SK-MEL-5 (cell line): ENCODE measurements at regions not wholly inside any gene's neighbourhood (a gene's known extent, or its start where the extent isn't known, plus 50 kb on each side); places are given as distances from the start of the nearest gene placed in this dataset.

ENCODE experiments used
- DNase-seq: peaks from one replicate; pipeline ENCODE4 v3.0.0-alpha.2; 2016; ENCODE audit warnings: low read depth, low spot score
- in situ Hi-C: cut with HindIII; loops from 2 replicates; pipeline ENCODE4 v1.10.0; 2016; ENCODE audit warnings: low sequenced_read_pairs, high pct_unique_total_duplicates, low pct_unique_long_range_greater_than_20kb

DNA sequence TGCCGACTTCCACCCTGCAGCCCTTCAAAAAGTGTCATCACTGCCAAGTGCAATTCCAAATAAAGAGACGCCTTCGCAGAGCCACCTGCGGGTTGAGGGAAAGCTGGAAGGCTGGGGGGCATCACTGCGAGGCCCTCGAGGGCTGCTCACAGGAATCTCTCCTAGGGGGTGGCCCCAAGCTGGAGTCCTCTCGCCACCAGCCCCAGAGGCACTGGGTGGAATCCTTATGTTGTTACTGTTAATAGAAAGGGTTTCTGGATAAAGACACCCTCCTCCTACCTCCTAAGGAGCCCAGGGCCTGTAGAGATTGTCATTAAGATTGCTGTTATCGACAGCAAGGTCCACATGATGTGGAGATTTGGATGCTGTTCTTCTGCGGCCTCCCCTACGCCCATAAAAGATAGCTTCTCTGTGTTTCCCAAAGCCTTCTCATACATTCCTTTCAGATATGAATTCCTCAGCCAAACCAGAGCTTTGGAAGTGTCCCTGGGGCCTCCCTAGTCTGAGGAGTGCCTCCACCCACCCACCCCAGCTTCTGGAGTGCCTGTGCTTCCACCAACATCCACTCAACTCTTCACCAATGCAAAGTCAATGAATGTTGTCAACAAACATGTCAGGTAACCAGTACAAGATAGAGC lies 512.7 kb downstream of the SHQ1 start:
- in situ Hi-C loops: no loop called here
- DNase-seq: no peak

DNA sequence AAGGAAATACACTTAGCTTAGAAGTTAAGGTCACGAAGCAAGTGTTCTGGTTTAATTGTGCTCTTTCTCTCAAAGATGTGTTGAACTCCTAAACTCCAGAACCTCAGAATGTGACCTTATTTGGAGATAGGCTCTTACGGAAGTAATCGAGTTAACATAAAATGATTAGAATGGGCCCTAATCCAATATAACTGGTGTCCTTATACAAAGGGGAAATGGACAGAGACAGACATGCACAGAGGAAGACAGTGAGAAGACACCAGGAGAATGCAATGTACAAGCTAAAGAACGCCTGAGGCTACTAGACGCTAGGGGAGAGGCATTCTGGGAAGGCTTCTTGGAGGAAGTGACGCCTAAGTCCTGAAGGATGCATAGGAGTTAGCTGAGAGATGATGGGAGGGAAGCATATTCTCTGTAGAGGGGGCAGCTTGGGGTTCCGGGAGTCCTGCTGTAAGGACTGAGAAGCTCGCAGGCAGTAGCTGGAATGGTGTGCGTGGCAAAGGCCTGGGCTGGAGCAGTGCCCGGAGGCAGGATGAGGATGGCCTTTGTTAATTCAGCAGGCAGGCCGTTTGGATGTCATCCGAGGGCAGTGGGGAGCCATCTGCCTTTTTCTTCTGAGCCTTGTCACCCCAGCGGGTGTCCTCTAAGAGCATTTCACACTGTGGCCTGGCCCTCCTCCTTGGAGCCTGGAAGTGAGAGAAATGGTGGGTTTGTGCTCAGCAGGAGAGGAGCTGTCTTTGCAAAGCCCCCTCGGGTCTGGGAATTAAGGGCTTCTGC lies 513.4 kb downstream of the SHQ1 start:
- no peak for DNase-seq
- in situ Hi-C loops: no loop called here

DNA sequence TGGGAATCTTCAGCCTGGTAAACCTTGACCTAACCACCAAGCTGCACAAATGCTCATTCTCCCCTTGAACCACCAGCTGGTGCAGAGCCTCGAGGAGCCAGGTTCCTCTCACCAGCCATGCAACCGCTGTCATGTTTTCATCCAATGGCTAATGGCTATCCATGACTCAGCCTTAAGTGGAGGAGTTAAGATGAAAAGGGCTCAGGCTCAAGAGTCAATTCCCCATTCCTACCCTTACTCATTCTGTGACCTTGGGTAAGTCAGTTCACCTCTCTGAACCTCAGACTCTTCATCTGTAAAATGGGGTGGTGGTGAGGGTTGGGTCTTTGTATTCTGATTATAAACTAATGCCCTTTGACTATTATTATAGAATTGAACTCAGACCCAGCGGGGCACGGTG lies 515.6 kb downstream of the SHQ1 start:
- no peak for DNase-seq
- in situ Hi-C loops: no loop called here

DNA sequence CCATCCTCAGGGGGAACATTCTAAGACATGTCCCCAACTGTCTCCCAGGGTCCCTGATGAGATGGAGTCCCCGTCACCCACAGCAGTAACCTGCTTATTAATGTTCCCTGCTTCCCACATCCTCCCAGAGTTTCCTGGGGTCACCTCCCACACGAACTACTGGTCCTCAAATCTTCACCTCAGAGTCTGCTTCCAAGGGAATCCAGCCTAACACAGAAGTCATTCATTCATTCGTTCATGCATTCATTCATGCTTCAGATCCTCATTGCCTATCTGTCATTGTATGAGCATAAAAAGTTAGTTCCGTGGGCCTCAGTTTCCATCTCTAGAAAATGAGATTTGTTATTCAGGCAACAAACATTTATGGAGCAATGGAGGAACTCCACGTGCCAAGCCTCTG lies 516.2 kb downstream of the SHQ1 start:
- in situ Hi-C loops: no loop called here
- no peak for DNase-seq

DNA sequence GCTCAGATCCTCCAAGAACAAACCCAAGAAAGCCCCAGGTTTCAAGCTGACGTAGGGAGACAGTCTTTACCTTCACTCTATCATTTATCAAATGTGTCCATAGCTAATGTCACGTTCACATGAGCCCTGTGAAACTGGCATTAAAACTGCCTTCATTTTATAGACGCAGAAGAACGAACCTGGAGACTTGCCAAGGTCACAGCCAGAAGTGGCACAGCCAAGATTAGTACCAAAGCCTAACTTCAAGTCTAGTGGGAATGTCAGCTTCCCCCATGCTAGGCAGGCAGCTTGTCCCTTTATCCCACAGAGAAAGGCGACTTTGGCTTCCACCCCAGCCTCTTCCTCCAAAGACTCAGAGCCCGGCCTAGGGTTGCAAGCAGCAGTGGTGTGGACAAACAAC lies 517.2 kb downstream of the SHQ1 start:
- in situ Hi-C loops: no loop called here
- no peak for DNase-seq

DNA sequence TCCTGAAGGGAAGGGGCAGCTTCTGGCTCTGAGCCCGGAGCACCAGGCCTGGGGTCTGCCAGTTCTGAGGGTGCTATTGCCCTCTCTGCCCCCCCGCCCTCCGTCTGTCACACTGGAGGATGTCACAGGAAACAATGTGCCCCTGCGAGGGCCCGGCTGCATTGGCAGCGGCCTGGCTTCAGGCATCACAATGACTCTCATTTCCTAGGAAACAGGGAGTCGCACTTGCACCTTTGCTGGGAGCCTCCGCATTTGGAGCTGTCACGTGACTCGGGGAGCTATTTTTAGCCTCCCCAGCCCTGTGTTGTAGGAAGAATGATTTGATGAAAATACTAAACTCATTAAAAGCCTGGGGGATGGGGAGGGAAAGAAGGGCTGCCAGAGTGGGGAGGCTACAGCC lies 518.9 kb downstream of the SHQ1 start:
- no peak for DNase-seq
- in situ Hi-C loops: no loop called here

DNA sequence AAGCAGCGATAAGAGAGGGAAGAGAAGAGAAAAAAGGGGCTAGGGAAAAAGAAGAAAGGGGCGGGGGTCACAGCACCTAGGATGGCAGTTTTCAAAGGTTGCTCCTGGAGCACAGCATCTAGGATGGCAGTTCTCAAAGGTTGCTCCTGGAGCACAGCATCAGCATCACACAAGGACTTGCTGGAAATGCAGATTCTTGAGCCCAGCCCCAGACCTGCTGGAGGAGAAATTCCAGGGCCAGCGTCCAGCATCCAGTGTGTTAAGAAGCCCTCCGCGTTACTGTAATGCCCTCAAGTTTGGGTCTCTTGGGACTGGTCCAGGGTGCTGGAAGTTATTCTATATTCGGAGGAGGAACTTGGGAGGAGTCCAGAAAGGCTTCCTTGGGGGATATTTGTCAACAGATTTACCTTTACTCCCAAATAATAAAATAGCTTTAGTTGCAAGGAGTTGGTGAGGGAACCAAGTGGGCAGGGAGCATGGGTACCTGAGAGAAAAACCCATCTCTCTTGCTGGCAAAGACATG lies 519.4 kb downstream of the SHQ1 start:
- DNase-seq: no peak
- in situ Hi-C loops: no loop called here

DNA sequence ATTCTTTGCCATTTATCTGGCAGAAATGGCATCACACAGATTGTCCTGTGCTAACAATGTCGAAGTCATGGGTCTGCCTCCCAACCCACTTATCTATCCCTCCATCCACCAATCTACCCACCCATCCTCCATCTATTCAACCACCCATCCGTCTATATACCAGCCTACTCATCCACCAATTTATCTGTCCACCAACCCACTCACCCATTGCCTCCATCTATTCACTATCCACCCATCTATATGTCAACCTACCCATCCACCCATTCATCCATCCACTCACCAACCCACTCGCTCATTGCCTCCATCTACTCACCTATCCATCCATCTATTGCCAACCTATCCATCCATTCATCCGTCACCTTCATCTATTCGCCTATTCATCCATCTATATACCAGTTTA lies 521.2 kb downstream of the SHQ1 start:
- in situ Hi-C loops: no loop called here
- DNase-seq: no peak

DNA sequence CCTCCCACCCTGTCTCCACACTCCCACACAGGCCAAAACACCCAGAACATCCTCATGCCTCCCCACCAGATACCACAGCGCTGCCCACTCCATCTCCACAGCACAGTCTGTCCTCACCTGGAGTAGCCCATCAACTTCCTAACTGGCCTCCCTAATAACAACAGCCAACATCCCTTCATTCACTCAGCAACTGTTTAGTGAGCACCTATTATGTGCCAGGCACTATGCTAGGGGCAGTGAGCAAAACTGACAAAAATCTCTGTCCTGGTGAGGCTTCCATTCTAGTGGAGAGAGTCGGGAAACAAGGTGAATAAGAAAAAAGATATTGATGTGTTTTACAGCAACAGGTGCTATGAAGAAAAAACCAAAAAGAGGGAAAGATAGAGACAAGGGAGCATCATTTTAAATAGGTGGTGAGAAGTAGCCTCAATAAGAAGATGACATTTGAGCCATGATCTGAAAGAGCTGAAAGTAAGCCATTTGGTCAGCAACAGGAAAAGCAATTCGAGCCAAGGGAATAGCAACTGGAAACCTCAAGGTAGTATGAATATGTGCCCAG lies 523.9 kb downstream of the SHQ1 start:
- in situ Hi-C loops: no loop called here
- DNase-seq: no peak

DNA sequence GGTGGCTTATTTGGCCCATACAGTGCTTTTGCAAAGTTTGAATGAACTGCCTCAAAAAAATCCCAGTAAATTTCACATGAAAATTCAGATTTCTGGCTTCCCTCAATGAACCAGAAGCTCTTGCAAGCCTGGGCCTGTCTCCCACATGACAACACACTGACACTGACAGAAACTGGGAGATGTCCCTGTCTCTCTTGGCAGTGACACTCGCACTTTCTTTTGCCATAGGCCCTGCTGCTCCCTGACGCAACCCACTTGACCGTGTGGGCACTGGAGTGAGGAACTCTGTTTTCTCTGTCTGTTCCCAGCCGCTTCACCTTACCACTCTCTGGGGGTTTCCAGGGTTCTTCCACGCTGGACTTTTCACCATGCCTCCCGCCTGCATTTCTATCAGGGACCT lies 524.5 kb downstream of the SHQ1 start:
- in situ Hi-C loops: no loop called here
- no peak for DNase-seq

DNA sequence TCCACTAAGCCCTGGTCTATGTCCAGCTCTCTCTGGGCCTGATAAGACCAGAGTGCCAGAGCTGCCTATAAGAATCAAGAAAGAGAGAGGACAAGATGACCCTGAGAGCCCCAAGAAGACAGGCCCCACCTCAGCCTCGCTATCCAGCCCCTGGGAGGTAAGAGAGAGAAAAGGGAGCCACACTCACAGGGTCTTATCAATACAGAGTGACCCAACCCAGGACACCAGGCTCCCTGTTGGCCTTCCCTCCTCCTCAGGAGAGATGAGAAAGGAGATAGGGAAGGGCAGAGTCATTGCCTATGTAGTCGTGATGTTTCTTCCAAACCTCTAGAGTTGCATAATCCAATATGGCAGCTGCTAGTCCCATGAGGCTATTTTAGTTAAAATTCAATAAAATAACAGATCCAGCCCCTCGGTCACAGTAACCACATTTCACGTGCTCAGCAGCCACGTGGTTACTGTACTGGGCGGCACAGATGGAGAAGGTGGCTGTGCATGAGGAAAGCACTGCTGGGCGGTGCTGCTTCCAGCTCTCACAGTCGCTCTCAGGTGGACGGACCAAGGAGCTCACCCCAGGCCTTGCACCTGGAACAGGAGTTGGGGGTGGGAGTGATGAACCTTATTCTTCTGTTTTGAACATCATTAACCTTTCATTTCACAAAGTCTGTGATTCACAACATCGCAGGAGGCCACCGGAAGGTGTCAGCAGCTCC lies 525.8 kb downstream of the SHQ1 start:
- in situ Hi-C loops: no loop called here
- no peak for DNase-seq

DNA sequence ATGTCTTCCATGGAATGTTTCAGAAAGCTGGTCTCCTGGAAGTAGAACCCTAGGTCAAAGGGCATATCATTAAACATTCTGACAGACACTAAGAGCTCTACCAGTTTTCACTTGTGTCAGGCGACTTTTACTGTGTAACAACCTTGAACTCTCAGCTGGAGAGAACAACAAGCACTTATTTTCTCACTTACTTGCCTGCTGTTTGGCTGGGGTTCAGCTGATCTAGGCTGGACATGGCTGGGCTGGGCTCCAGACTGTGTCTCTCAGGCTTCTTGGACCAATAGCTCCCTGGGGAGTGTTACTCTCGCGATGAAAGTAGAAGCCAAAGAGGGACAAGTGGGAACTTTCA lies 527.3 kb downstream of the SHQ1 start:
- in situ Hi-C loops: no loop called here
- no peak for DNase-seq

DNA sequence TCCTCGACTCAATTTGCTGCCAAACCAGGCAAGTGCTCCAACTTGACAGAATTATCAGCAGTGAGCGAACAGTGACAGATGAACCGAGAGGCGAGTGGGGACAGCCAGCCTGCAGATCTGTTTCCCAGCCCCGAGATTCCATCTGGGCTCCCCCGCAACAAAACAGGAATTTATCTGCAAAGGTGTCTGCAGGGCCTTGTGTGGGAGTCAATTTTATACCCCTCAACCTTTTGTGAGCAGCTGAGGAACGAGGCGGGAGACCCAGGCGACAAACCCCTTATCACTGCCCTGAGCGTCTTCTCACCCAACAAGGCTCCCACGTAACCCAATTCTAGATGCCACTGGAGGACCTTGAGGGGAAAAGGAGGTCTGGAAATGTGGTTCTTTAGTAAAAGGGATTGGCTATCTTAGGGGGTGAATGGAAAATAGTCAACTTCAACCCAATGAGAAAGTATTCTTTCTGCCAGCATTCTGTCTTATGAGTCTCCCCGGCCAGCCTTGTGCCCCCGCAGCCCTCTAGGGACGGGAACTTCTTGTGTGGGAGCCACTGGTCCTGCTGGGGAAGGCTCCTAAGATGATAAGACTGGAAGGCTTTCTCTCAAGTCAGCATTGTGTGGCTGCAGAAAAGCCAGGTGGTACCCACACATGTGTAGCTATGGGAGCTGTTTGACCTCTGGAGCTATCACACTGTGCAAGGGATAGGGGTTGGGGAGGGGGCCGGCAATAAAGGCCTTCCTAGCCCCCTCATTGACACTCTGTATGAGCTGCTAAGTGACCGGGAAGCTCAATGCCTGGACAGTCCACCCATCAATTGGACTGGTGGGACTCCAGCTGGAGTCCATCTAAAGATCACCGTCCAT lies 527.9 kb downstream of the SHQ1 start:
- in situ Hi-C loops: no loop called here
- DNase-seq: no peak

DNA sequence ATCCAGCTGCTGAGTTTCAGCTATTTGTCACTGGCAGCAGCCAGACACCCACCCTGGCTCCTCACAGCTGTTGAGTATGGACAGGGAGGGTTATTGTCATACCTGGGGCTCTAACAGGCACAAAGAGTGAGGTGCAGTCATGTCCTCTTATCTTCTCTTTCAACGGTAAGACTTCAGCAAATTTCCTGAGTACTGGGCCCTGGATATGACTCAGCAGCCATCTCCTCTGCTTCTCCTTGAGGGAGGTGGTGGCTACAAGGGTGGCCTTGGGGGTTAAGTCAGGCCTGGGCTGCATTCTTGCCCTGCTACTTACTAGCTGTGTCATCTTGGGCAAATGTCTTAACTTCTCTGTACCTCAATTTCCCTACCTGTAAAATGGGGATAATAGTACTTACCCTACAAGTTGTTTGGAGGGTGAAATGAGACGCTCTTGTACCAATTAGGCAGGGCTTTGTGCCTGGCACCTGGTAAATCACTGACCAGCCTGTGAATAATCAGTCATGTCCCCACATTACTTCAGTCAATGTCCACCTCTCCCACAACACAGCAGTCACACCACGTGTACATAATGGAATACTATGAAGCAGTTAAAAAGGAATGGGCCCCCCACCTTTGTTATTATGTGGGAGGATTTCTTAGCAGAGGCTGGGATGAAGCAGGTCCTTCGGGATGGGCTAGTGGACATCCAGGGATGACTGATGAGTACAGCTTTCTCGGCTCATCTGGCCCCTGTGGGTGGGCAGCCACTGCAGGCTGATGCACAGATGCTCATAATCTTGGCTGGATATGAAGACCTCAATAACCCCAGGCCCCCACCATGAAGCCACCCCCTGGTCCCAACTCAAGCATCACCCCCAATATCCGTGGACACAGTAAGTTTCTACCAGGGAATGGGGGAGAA lies 528.8 kb downstream of the SHQ1 start:
- DNase-seq: no peak
- in situ Hi-C loops: no loop called here

DNA sequence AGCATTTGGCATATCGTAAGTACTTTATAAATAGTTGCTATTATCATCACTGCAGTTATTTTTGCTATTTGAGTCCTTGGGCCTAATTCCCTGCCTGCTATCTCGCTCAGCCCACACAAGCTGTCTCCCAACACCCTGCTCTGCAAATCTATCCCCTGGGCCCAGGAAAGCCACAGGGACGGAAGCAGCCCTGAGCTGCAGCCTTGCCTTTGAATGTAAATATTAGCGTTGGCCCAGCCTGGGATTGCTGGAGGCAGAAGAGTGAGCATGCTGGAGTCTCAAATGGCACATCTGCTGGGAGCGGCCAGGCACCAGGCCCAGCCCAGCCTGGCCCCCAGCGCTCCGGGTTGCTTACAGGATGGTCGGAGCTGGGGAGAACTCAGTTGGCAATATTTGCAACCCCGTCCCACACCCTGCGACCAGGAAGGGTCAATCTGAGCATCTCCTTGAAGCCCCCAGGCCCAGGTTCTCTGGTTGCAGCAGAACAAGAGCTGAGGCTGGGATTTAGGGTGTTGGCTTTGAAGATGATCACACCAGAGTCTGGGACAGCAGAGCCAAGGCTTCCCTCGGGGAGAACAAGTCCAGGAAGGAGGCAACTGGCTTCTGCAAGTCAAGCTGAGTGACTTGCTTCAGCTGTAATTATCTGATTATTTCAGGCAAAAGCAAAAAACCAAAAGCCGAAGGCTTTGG lies 529.6 kb downstream of the SHQ1 start:
- DNase-seq: no peak
- in situ Hi-C loops: no loop called here

DNA sequence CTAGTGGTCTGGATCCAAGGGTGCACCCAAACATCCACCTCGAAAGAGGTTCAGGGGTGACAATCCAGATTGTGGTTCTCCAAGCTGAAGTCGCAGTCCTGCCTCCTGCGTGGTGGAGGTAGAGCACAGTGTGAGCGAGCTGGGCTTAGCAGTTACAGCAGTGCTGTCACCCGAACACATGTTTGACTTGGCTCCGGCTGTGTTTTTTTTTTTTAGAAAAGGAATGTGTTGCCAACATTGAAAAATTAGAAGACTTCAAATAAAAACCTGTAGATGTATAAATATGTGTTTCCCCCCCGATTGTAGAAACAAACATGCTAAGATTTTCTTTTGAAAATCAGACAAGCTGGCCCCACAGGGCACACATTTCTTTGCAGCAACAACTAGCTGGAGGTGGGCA lies 530.8 kb downstream of the SHQ1 start:
- in situ Hi-C loops: no loop called here
- no peak for DNase-seq
